NCI-H1417 (cell line): ENCODE measurements at regions not wholly inside any gene's neighbourhood (a gene's known extent, or its start where the extent isn't known, plus 50 kb on each side); places are given as distances from the start of the nearest gene placed in this dataset.
"Not testable (repeated sequence)": the region's sequence is repeated elsewhere in the genome, so short reads cannot be mapped to it uniquely, and the experiment has no call there.

ENCODE experiments used
- DNase-seq, 3 experiments: peaks; one replicate each; lab custom pipeline; 2025; lab: John Stamatoyannopoulos, UW

GRCh38 chr15:25624504-25625177, 185.8 kb upstream of the UBE3A start:
- DNase-seq, result no peak

DNA sequence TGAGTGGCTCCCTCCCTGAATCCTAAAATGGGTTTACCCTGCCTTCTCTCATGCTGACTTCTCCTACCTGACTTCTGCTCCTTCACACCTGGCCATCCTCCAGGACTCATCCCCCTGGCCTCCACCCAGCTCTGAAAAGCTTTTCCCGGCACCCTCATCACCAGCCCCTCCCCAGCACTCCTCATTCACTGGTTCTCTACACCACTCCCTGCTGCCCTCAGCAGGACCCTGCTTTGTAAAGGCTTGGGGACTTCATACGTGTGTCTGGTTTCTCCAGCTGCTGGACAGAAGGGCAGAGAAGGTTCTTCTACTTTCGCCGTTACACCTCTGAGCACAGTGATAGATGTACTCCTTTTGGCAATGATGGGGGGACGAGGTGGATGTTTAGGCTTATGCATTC, 184.9 kb upstream of the UBE3A start:
- no peak for DNase-seq

DNA sequence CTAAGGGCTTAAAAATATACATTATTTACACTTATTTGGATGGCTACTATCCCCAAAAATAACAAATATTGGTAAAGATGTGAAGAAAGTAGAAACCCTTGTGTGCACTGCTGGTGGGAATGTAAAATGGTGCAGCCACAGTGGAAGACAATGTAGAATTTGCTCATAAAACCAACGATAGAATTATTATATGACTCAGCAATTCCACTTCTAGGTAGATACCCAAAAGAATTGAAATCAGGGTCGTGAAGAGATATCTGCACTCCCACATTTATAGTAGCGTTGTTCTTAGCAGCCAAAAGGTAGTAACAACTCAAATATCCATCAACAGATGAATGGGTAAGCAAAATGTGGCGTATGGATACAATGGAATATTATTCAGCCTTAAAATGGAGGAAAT, 181.6 kb upstream of the UBE3A start:
- DNase-seq, result no peak

DNA sequence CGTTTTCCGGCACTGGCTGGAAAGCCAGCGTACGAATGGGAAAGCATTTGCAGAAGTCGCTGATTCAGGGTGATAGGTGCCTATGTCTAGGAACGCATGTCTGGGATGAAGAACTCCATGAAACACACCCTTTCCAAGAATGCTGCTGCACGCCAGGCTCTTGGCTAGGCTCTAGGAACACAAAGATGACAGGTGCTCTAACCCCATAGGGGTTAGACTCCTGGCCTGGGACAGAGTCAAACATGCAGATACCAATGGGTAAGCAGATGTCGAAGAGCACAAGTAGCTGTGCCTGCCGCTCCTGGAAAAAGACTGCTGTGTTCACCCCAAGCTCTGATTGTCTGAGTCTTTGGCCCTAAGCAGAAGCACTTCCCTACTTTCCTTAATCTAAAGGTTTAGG, 180.9 kb upstream of the UBE3A start:
- DNase-seq, result no peak

DNA sequence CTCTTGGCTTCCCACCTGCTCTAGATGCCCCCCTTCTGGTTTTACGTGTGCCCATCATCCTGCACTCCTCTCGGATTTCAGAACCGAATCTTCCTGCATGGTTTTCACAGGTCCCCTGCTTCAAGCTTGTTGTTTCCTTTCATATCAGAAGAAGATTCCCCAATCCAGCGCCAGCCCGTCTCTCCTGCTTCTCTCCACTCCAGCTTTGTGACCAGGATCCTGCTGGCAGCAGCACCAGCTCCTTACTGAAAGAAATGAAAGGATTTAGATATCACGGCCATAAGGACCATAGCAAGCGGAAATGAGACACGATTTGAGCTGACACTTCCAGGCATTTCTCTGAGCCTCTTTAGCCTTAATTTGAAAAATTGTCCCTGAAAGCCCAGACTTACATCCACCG, 180.3 kb upstream of the UBE3A start:
- DNase-seq, result no peak

DNA sequence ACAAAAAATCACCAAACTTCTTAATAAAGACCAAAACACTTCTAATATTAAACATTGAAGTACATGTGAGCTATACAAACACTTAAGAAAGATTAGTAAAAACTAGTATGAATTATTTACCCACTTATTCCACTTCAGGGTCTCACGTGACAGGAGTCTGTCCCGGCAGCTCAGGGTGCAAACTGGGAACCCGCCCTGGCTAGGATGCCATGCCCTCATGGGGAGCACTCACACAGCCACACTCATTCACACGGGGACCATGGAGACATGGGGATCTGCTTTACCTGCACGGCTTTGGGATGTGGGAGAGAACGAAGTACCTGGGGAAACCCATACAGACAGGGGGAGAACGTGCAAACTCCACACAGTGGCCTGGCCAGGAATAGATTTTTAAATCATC, 179.3 kb upstream of the UBE3A start:
- no peak for DNase-seq

DNA sequence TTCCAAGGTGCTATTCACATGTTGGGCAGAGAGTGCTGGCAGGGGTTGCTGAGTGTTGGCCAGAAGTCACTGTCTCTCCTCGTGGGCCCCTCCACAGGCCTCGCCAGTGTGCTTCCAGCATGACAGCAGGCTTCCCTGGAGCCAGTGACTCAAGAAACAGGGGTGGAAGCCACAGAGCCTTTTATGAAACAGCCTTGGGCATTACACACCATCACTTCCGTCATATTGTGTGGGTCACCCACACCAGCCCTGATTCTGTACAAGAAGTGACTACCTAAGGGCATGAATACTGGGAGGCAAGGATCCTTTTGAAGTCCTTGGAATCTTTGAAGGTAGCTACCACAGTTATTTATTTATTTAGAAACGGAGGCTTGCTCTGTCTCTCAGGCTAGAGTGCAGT, 177.6 kb upstream of the UBE3A start:
- no peak for DNase-seq

GRCh38 chr15:25613134-25613533, 174.3 kb upstream of the UBE3A start:
- DNase-seq, result no peak

GRCh38 chr15:25611603-25612002, 172.8 kb upstream of the UBE3A start:
- no peak for DNase-seq

GRCh38 chr15:25609371-25609770, 170.5 kb upstream of the UBE3A start:
- DNase-seq, result no peak

GRCh38 chr15:25608926-25609325, 170.1 kb upstream of the UBE3A start:
- no peak for DNase-seq

DNA sequence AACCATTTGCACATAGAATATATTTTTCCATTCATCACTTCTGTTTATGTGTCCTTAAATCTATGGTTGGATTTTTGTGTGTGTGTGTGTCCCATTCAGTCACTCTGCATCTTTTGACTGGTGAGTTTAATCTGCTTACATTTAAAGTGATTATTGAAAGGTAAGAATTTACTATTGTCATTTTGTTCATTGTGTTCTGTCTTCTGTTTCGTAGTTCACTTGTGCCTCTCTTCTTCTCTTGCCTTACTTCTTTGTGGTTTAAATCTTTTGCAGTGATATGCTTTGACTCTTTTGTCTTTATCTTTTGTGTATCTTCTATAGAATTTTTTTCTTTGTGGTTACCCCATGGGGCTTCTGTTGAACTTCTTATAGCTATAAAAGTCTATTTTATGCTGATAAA, 166.3 kb upstream of the UBE3A start:
- no peak for DNase-seq

- no peak for DNase-seq
Observed at GRCh38 chr15:25600751-25601150, 161.9 kb upstream of the UBE3A start.

GRCh38 chr15:25597571-25597970, 158.7 kb upstream of the UBE3A start:
- no peak for DNase-seq

DNA sequence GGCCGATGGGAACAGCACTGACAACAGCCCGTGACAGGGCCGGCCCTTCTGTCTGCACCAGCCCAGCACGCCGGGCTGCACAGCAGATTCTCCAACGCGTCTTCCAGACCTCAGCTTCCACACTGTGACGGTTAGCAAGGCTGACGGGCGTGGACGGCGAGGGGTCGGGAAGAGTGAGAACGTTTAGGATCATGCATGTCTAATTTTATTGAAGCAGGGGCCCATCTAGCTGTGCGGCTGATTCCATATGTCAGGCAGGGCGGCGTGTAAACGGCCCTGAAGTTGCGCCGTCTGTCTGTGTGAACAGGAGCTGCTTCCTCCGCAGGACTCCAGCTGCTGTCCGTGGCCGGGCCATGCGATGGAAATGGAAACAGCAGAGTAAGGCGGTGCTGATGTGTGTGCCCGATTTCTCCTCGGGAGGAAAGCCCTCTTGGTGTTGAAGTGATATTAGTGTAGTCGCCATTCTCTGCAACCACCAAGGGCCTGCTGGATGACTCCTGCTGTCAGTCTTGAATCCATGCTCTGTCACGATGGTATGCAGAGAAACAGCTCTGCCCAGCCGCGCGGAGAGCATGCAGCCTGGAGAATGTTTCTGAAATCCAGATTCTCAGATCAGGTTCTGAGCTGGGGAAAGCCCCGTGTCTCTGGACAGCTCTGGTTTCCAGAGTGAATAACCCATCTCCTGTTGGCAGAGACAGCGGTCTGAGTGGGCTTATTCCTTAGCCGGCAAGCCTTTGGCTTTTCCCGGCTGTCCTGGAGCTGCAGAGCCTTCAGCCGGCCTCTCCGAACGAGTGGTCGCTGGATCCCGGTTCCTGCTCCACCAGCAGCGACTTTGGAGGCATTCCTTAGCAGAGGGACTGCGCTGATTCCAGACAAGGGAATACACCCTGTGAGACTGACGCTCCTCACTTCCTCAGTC, 158.1 kb upstream of the UBE3A start:
- DNase-seq, result no peak

- no peak for DNase-seq
Observed at GRCh38 chr15:25587616-25588340, 149.0 kb upstream of the UBE3A start.

DNA sequence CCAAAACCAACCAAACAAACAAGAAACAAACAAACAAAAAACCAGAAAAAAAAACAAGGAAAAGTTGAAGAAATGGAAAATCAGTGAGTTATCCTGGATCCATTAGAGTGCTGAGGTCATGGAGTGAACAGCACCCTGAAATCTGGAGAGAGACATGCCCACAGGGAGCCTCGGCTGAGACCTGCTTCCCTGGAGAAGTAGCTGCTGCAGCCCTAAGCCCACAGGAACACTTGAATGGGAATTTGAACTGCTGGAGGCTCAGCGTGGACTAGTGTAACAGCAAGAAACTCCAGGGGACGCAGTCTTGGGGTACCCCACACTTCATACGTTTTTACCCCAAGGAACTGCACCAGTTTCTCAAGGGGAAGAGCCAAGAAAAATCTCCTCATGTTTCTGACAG, 144.1 kb upstream of the UBE3A start:
- DNase-seq, result no peak

DNA sequence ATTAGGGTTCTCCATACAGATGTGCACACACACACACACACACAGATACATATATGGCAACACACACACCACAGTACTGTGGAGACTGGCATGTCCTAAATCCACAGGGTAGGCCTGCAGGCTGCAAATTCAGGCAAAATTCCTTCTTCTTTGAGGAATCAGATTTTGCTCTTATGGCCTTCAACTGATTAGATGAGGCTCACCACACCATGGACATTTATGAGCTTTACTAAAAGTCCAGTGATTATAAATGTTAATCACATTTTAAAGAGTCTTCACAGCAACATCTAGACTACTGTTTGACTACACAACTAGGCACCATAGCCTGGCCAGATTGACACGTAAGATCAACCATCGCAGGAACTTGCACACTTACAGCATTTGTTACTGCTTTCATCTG, 140.3 kb upstream of the UBE3A start:
- DNase-seq, result no peak

DNA sequence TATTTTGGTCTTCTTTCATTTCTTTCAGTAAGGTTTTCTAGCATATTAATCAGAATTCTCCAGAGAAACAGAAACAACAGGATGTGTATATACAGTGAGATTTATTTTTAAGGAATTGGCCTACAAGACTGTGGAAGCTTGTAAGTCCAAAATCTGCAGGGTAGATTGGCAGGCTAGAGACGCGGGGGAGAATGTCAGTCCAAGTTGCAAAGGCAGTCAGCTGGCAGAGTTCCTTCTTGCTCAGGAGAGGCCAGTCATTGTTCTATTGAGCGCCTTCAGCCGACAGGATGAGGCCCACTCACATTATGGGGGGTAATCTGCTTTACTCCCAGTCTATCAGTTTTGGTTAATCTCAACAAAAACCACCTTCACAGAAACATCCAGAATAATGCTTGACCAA, 133.4 kb upstream of the UBE3A start:
- no peak for DNase-seq

- no peak for DNase-seq
Observed at GRCh38 chr15:25568751-25569150, 129.9 kb upstream of the UBE3A start.

DNA sequence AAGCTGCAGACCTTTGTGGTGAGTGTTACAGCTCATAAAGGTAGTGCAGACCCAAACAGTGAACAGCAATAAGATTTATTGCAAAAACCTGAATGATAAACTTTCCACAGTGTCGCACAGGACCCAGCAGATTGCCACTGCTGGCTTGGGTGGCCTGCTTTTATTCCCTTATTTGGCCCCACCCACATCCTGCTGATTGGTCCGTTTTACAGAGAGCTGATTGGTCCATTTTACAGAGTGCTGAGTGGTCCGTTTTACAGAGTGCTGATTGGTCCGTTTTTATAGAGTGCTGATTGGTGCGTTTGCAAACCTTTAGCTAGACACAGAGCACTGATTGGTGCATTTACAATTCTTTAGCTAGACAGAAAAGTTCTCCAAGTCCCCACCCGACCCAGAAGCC, 127.7 kb upstream of the UBE3A start:
- not testable (repeated sequence) for DNase-seq

GRCh38 chr15:25565470-25566264, 126.8 kb upstream of the UBE3A start:
- DNase-seq, result no peak
